HG03354 (cell line): ENCODE measurements at regions not wholly inside any gene's neighbourhood (a gene's known extent, or its start where the extent isn't known, plus 50 kb on each side); places are given as distances from the start of the nearest gene placed in this dataset.

ENCODE experiments used
- ATAC-seq: cut with Tn5 transposase; IDR thresholded peaks from one replicate; pipeline ENCODE4 v1.9.1; 2021; ENCODE audit warnings: mild to moderate bottlenecking; ENCODE audit not compliant: unreplicated experiment, poor library complexity, severe bottlenecking

DNA sequence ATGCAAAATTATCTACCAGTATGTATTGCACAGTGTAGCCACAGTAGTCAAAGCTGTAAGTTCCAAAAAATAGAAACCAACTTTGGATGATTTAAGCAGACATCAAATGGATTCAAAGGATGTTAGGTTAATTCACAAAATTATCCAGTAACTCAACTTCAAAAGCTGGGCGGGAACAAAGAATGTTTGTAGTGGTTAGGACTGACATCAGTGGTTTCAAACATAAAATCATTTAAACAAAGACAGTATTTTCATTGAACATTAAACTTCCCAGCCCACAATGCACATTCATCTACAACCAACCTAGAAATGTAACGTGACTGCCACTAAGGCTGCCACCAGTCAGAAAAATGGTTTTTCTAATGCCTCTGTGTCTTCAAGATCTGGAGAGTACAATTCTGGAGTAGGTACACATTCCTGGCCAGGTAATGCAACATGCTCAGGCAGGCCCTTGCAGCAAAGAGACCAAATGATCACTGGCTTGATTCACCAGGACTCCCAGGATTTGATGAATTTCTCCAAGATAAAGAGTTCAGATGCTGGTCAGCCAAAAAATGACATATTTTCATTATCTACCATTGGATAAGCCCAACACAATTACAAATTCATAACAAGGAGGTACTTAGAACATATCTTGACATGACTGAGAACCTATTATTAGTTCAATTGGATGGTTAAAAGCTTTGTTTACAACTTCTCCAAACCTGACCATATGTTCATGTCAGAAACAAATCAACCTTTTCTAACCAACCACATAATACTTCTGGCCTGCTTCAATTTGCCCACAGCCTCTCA lies 189.8 kb upstream of the CNTN4 start:
- ATAC-seq = no peak

DNA sequence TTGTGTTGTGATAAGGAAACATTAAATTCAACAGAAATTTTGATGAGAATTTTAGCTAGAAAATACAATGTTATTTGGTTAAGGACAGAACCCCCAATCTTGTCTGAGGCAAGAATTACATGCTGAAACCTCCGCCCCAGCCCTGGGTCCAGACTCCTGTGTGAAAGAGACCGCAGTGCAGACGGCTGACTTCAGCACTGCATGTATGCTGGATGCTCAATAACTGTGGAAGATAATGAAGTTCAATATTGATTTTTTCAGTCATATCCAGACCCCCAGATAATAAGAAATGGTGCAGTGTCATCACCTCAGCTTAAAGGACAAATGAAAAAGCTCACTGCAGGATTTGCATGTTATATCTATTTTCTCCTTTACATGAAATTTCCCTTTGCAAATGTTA lies 188.3 kb upstream of the CNTN4 start:
- no peak for ATAC-seq

DNA sequence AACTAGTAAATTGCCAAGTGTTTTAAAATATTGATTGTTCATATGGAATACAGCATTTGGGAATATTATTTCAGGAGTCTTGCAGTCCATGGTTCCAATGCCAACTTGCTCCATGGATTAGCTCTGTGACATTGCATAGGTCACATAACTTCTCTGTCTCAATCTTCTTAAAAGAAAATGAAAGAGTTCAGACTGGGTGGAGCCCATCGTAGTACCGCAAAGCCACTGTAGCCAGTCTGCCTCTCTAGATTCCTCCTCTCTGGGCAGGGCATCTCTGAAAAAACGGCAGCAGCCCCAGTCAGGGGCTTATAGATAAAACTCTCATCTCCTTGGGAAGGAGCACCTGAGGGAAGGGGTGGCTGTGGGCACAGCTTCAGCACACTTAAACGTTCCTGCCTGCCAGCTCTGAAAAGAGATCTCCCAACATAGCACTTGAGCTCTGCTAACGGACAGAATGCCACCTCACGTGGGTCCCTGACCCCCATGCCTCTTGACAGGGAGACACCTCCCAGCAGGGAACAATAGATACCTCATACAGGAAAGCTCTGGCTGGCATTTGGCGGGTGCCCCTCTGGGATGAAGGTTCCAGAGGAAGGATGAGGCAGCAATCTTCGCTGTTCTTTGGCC lies 168.8 kb upstream of the CNTN4 start:
- ATAC-seq = no peak

DNA sequence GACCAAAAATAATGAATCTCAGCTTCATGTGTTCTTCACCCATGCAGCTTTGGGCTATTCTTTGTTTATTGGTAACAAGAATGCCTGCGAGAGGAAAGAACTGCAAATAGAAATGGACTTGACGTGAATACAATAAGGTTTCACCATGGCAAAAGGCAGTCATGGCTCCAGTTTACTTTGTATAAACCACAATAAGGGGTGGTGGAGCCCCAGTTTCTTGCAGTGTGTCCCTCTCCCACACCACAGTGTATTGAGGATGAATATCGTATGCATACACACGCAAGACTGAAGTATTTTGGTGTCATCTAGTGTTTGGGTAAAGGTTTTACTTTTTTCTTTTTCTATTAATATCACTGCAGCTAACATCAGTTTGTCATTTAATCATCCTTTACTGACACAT lies 159.7 kb upstream of the CNTN4 start:
- no peak for ATAC-seq

DNA sequence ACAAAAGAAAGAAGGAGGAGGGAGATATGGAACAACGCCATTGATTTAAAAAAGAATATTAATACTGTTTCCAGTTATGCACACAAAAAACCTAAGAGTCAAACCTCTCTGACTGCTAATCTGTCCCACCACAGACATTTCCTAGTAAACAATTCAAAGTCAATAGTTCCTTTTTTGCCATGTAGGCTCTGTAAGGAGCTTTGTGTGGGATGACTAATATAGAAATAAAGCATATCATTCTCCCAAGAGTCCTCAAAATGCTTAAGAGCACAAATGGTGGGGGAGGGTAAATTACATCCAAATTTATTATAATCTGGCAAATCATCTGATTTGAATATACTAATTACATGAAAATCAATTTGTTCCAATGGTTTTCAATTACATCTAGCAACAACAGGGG lies 155.9 kb upstream of the CNTN4 start:
- no peak for ATAC-seq

DNA sequence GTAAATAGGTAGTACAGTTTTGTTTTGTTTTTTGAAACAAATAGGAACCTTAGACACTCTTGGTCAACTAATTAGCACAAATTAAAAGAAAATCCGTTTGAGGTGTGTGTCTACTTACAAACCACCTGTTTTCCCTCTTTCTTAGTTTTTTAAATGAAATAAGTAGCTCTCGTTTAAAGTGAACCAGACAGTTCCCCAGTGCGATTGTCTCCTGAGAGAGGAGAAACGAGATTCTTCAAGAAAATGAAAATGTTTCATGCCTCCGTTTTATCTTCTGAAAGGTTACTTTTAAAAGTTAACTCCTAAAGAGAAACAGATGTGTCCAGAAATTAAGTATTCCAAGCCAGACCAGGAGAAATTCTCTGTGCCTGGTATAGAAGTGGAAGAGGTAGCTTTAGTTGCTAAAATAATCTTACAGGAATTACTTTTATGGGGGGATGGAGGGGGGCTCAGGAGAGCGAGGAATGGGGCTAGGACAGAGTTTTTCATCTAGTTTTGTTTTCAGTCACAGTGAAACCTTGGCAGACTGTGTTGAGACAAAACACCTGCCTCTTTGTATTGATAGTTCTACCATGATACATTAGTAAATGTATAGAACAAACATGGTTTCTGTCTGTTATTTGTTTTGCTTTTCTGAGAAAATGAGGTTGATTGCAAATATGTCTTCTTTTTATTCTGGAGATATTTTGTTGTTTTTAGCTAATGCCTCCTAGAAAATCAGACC lies 155.1 kb upstream of the CNTN4 start:
- ATAC-seq = peak; percentile 68

DNA sequence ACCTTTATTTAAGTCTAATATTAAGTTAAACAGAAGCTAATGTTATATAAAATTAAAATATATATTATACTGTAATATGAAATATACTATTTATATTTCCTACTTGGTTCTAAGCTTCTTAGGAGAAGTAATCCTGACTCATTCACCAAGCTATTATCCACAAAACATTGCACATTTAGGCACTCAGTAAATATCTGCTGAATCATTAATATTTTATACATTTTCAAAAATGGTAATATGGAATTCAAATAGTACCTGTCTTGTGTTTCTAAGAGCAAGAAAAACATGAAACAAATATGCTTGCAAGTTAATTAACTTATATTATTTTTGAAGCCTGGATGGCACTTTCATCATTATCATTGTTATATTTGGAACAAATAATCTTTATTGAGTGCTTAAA lies 153.0 kb upstream of the CNTN4 start:
- no peak for ATAC-seq

DNA sequence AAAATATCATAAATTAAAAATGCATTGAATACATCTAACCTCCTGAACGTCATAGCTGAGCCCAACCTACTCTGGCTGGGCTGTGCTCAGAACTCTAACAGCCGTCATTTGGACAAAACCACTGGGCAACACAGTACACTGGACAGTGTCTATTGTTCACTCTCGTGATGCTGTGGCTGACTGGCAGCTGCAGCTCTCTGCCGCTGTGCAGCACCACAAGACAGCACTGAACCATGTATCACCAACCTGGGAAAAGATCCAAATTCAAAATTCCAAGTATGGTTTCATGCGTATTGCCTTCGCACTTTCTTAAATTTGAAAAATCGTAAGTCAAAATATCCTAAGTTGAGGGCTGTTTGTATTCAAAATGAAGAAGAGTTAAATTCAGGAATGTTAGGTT lies 145.1 kb upstream of the CNTN4 start:
- no peak for ATAC-seq

DNA sequence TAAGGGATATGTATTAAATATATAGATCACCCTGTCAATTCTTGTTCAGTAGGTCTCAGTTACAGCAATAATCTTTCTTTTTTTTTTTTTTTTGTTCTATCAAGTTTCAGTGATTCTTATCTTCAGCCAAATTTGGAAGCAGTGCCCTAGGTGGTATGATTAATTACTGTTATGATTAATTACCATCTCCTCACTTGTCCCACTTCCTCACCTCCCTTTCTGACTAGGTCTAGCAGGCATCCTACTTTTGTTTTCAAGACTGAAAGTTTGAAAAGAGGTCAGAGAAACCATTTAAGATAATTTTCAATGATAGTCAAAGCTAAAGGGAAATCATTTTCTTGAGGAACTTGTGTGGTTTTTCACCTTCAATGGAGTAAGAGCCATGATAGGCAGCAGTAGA lies 144.0 kb upstream of the CNTN4 start:
- ATAC-seq = no peak

DNA sequence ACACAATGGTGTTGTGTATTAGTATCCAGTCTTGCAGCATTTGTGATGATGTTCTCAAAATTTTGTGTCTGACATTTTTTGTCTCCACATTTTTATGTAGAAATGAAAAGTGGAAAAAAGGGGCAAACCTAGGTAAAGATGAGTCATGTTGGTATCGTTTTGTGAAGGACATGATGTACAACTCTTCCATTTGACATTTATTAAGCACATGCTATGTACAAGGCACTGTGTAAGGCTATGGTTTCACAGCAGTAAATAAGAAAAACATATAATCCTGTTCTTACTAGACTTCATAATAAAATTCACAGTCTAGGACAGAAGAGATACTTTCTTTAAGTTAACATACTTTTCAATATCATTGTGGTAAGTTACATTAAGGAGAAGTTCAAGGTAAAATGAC lies 143.5 kb upstream of the CNTN4 start:
- ATAC-seq = no peak

DNA sequence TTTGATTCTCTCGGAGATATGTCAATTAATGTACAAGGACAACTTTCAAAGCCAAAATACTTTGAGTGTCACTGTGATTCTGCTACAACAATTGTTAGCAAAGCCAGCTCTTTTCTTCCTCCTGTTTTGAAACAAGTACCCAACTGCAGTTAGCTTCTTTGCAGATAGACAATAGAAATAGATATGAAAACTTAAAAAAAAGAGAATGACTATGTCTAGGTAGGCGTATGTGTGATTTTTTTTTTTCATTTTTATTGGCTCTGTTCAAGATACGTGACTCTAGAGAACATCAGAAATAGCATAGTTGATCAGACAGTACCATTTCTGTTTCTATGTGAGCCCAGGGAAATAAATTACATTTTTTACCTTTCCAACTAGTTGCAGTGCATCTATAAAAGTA lies 142.9 kb upstream of the CNTN4 start:
- ATAC-seq = no peak

DNA sequence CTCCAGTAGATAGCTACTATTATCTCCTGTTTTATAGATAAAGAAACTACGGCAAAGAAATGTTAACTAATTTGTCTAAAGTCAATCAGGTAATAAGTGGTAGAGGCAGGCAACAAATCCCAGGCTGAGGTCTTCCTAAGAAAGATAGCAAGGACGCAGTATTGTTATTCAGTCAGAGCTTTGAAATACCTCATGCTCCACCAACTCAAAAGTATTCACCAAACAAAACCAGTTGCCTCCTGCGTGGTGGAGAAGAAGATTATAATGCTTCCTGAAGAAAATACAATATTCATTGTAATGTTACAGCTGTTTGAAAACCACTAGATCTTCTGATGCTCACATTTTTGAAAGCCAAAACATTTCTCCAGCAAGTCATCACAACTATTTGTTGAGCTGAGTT lies 138.2 kb upstream of the CNTN4 start:
- no peak for ATAC-seq

DNA sequence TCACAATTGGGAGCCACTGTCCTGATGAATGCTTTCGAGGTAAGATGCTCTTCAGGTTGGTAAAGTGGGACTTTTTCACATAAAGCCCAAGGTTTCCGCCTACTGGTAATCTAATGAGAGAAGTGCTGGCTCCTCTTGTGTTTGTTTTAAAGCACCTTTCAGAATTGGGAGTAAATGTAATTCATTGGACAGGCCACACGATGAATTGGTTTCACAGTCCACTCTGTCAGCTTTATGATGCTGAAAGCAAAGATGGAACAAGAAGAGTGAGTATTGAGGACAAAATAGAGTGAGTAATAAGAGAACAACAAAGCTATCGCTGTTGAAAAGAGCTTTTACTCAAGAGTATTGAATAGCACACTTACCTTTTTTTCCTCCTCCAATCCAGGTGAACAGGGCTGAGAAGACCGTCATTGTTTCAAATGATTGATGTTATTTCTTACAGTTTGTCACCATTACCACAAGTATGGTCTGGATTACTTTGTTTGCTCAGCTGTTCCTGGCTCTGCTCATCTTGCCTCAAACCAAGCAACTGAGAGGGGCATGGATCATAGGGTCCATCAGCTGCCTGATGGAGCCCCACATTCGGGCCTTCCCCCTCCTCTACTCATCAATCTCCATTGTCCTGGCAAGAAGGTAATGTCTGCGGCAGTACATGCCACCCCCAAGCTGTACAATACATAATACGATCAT lies 136.1 kb upstream of the CNTN4 start:
- ATAC-seq = no peak

DNA sequence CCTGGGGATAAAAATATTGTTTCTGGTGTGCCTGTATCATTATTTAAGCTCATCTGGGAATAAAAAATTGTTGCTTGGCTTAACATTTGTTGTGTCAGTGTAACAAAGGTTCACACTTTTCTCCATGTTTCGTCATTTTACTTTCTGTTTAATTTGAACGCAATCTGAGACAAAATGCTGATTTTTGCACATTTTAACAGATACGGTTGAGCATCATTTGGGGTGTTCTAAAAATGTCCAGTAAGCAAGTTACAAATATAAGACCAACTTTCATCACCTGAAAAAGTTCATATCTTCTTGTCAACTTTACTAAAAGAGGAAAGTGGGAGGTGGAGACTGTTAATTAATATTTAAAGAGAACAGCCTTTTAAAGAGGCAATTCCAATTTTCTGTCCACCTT lies 134.8 kb upstream of the CNTN4 start:
- ATAC-seq = no peak

DNA sequence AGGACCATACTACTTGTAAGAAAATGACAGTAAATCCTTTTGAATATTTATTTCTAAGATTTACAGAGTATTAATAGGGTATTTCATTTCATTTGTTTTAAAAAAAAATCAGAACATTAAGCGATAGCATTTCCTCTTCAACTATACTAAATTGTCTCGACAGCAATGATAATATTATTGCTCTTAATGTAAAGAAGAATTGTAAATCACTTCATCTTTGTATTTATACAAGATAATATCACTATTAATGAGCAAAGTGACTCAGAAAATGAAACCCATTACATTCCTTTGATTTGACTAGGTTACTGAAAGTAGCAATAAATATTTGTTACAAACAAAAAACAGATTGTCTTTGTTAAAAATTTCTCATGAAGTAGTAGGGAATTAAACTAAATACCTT lies 131.1 kb upstream of the CNTN4 start:
- ATAC-seq = no peak

DNA sequence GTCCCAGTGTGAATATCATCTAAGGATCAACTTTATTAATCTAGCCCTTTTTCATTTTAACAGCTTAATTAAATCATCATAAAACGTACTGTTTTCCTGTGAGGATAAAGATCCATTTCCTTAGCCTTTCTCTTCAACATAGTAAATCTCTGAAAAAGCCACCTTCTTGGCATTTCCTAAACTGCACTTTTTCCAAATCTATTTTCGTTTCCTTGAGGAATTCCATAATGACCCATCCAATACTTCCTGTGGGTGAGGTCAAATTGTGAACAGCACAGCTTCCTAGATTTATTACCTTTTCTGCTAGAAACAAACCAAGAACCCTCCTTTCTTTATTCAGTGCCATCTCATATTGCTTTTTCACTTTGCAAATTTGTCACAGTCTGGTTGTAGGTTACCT lies 129.4 kb upstream of the CNTN4 start:
- no peak for ATAC-seq

DNA sequence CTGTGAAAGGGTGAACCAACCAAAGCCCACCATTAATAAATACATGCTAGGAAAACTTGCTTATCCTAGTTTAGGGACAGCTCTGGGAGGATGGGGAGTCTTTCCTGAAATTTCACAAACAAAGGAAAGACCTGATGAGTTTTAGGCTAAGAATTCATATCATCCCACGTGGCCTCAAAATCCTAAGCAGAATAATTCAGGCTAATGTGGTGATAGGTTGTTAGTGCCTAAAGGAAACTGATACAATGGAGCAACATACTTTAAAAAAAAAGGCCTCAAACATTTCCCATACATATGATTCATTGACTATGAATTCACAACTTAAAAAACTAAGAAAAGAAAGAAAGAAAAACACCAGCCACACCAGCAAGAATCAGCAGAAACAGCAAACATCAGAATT lies 126.9 kb upstream of the CNTN4 start:
- ATAC-seq = no peak

DNA sequence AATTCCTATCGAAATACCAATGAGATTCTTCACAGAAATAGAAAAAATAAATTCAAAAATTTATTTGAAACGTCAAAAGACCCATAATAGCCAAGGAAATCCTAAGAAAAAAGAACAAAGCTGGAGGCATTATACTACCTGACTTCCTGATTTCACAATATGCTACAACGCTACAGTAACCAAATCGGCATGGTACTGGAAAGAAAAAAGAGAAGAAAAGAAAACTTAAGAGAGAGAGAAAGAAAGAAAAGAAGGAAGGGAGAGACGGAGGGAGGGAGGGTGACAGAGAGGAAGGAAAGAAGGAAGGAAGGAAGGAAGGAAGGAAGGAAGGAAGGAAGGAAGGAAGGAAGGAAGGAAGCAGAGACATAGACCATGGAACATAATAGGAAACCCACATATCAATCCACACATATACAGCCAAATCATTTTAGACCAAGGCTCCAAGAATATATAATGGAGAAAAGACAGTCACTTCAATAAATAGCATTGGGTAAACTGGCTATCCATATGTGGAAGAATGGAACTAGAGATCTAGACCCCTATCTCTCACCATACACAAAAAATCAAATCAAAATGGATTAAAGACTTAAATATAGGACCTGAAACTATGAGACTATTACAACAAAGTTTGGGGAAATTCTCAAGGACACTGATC lies 118.6 kb upstream of the CNTN4 start:
- ATAC-seq = no peak

DNA sequence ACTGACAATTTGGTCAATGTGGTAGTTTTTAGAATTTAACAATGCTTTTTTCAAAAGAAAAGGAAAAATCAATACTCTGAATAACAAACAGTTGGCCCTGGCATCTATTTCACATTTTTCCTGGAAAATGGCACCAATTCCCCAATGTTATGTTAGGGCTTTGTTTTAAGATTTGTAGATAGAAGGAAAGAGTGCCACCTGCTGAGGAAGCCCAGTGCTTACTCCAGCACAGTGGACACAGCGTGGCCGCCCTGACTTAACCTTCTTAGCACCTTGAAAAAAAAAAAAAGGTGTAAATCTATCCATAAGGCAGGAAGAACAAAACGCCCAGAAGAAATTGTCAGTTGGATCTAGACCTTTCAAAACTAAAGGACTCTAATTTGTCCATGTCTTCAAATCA lies 110.7 kb upstream of the CNTN4 start:
- ATAC-seq = no peak

DNA sequence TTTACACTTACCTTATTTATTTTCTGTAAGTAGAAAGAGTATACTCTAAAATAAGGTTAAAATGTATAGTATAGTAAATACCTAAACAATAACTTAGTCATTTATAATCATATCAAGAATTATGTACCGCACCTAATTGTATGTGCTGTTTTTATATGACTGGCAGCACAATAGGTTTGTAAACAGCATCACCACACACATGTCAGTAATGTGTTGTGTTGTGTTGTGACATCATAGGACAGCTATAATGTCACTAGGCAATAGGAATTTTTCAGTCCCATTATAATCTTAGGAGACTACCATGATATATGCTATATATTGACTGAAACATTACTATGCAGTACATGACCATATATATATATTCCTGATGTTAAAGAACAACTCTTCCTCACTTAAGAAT lies 99.9 kb upstream of the CNTN4 start:
- no peak for ATAC-seq
